Anterior cingulate cortex (tissue), 58 donors: ENCODE measurements at regions not wholly inside any gene's neighbourhood (a gene's known extent, or its start where the extent isn't known, plus 50 kb on each side); places are given as distances from the start of the nearest gene placed in this dataset.

Source experiments
- DNase-seq, 58 donors: peaks; one replicate each; lab custom pipeline; 2025; lab: John Stamatoyannopoulos, UW

GRCh38 chr2:177314722-177315264 lies 50.3 kb upstream of the NFE2L2 start:
- no peak for DNase-seq

- no peak for DNase-seq
Observed at GRCh38 chr2:177315364-177315763, 50.8 kb upstream of the NFE2L2 start.

GRCh38 chr2:177316756-177317155 lies 52.2 kb upstream of the NFE2L2 start:
- no peak for DNase-seq

GRCh38 chr2:177317443-177317842 lies 52.9 kb upstream of the NFE2L2 start:
- DNase-seq = no peak

- DNase-seq = no peak
Observed at GRCh38 chr2:177317857-177318256, 53.3 kb upstream of the NFE2L2 start.

GRCh38 chr2:177318613-177319012 lies 54.1 kb upstream of the NFE2L2 start:
- DNase-seq = no peak

- no peak for DNase-seq
Observed at GRCh38 chr2:177320596-177320995, 56.1 kb upstream of the NFE2L2 start.

- no peak for DNase-seq
Observed at GRCh38 chr2:177322801-177323261, 58.3 kb upstream of the NFE2L2 start.

GRCh38 chr2:177324797-177325196 lies 60.3 kb upstream of the NFE2L2 start:
- DNase-seq = no peak

GRCh38 chr2:177325554-177325953 lies 61.0 kb upstream of the NFE2L2 start:
- no peak for DNase-seq

- no peak for DNase-seq
Observed at GRCh38 chr2:177326005-177326404, 61.5 kb upstream of the NFE2L2 start.

GRCh38 chr2:177326591-177326990 lies 62.1 kb upstream of the NFE2L2 start:
- DNase-seq = no peak

GRCh38 chr2:177327009-177327408 lies 62.5 kb upstream of the NFE2L2 start:
- no peak for DNase-seq

- DNase-seq = no peak
Observed at GRCh38 chr2:177328056-177328455, 63.5 kb upstream of the NFE2L2 start.

GRCh38 chr2:177329064-177329463 lies 63.5 kb upstream of the AGPS start:
- DNase-seq = no peak

- no peak for DNase-seq
Observed at GRCh38 chr2:177331466-177331997, 61.0 kb upstream of the AGPS start.

GRCh38 chr2:177332026-177332991 lies 60.3 kb upstream of the AGPS start:
- peak in 31 of 58 donors; percentile 2 to 73 (median 21) for DNase-seq

GRCh38 chr2:177332992-177333388 lies 59.6 kb upstream of the AGPS start:
- no peak for DNase-seq

GRCh38 chr2:177334940-177335543 lies 57.5 kb upstream of the AGPS start:
- DNase-seq = peak in 12 of 58 donors; percentile 6 to 51 (median 23)

- DNase-seq = no peak
Observed at GRCh38 chr2:177335917-177336450, 56.6 kb upstream of the AGPS start.

GRCh38 chr2:177338177-177338721 lies 54.3 kb upstream of the AGPS start:
- no peak for DNase-seq
